ENCODE measurements at regions not wholly inside any gene's neighbourhood (a gene's known extent, or its start where the extent isn't known, plus 50 kb on each side); places are given as distances from the start of the nearest gene placed in this dataset.
"Not testable (repeated sequence)": the region's sequence is repeated elsewhere in the genome, so short reads cannot be mapped to it uniquely, and the experiment has no call there.

- no peak for DNase-seq
Measured at GRCh38 chr1:228870041-228870713, 134.9 kb downstream of the RHOU start.

DNA sequence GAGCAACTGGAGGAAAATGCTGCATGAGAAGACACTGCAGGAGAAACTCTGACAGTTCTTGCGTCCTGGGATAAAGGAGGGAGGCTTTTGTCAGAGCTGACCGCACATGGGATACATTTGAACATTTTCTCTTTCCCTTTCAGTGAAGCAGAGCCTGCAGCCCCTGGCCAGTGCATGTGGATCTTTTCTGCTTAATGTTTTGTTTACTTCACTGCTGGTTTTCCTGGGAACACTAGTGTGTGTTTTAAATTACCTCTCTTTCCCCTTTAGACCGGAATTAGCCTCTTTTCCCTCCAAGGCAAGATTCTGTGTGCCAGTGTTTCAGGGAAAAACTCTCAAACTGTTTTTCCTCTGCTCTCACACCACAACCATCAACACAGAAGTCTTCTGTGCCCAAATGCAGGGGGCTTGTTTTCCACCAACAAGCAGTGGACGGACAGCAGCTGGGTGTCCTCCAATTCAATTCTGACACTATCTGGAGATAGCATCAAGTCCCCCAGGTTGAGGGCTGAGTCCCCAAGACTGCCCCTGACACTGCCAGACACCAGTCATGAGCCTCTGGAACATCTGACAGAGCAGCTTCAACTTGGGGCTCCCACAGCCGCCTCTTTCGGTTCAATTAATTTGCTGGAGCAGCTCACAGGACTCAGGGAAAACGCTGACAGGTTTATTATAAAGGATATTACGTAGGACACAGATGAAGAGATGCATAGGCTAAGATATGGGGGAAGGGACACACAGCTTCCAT lies 136.2 kb downstream of the RHOU start:
- no peak for DNase-seq

GRCh38 chr1:228872080-228872479 lies 136.8 kb downstream of the RHOU start:
- DNase-seq: no peak

- DNase-seq: no peak
Measured at GRCh38 chr1:228873709-228874108, 138.4 kb downstream of the RHOU start.

- no peak for DNase-seq
Measured at GRCh38 chr1:228875741-228876140, 140.5 kb downstream of the RHOU start.

GRCh38 chr1:228876187-228876586 lies 140.9 kb downstream of the RHOU start:
- no peak for DNase-seq

- DNase-seq: no peak
Measured at GRCh38 chr1:228879164-228879563, 143.9 kb downstream of the RHOU start.

- DNase-seq: no peak
Measured at GRCh38 chr1:228882041-228882770, 146.9 kb downstream of the RHOU start.

GRCh38 chr1:228882771-228883450 lies 147.6 kb downstream of the RHOU start:
- DNase-seq: no peak

DNA sequence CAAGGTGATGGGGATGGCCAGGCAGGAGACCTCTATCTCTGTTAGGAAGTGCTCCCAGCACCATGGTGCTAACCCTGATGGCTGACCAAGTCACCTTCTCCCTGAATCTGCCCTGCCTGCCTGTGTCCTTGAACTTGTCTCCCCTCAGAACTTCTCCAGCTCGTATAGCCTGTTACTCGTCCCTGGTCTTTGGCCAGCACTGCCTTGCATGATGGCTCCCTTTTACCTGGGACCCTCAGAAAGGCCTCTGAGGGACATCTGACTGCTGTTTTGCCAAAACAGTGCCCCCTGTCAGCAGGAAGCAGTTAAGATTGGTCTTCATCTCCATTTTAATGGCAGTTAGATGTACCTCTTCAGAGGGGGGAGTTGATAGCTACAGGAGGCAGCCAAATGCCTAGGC lies 148.3 kb downstream of the RHOU start:
- DNase-seq: no peak

DNA sequence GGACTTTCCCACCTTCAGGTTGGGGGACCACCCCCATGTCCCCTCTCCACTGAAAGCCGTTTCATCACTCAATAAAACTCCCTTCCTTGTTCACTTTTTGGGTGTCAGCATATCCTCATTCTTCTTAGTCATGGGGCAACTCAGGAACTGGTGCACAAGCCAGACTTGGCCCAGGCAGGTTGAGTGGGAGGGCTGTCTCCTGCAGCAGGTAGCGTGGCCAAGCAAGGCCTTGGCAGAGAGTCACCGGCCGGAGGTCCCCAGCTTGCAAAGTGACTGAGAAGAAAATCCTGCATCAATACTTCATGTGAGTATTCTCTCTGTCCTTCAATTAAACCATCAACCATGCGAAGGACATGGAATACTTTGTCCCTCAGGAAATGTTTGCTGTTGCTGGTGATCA lies 148.9 kb downstream of the RHOU start:
- no peak for DNase-seq

DNA sequence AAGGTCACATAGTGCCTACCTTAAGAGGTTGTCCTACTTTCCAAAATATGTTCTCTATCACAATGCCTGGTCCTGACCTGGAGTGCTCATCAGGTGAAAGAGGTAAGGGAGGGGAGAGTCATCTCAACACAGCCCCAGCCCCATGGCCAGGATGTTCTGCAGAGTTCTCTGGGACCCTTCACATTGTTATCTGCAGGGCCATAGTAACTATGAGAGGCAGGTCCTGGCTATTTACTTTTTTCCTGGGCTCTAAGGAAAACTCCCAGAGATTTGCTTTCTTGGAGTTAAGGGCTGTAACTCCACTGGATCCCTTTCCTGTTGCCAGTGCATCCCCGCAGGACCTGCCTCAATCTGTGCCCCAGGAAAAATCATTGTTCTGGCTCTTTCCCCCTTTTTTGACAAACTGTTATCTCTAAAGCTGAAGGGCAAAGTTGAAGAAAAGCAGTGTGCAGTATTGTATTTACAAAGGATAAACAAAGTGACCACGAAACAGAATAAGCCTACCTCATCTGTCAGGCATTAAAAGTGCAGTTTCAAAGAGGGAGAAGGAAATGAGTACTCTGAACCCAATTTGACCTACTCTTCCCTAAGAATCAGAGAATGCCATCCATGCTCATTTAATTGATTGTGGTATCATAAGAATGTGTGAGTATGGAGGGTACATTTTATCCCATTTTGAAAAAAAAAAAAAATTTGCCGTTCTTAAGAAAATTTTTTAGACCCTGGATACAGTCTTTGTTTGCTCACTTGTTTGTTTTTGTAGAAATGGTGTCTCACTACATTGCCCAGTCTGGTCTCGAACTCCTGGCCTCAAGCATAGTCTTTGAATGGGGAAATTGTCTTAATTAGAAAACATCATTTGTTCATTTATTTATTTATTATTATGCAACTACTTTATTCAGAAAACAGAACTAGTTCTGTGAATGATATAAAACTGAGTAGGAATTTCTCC lies 149.6 kb downstream of the RHOU start:
- no peak for DNase-seq

- DNase-seq: no peak
Measured at GRCh38 chr1:228885845-228886244, 150.6 kb downstream of the RHOU start.

GRCh38 chr1:228887101-228887500 lies 151.8 kb downstream of the RHOU start:
- no peak for DNase-seq

- no peak for DNase-seq
Measured at GRCh38 chr1:228887960-228888359, 152.7 kb downstream of the RHOU start.

DNA sequence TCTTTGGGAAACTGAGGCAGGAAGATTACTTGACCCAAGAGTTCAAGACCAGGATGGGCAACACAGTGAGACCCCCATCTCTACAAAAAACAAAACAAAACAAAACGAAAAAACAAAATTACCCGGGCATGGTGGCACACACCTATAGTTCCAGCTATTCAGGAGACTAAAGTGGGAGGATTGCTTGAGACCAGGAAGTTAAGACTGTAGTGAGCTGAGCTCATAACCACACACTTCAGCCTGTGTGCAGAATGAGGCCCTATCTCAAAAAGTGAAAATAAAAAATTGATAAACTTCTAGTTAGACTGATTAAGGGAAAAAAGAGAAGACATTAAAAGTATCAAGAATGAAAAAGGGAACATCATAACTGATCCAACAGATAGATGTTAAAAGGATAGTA lies 154.0 kb downstream of the RHOU start:
- DNase-seq: no peak

GRCh38 chr1:228891272-228892034 lies 156.2 kb downstream of the RHOU start:
- DNase-seq: no peak

GRCh38 chr1:228892200-228892599 lies 156.9 kb downstream of the RHOU start:
- DNase-seq: not testable (repeated sequence)

- DNase-seq: no peak
Measured at GRCh38 chr1:228894442-228894989, 159.2 kb downstream of the RHOU start.

DNA sequence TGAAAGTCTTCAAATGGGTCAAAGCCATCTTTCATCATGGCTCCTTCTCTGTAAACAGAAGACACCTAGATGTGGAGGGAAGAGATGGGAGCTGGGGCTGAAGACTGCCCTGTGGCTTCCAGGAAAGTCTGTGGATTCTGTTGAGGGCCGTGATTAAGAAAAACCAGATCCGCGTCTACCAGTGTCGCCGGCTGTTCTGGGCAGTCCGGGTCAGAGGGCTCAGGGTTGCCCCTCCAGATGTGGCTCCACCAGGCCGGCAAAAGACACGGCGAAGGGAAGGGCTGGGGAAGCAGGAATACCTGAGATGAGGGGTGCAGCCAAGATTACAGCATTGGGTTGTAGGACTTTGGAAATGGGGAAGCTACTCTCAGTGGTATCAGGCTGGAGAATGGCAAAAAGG lies 162.6 kb downstream of the RHOU start:
- no peak for DNase-seq

GRCh38 chr1:228898582-228898992 lies 163.3 kb downstream of the RHOU start:
- DNase-seq: peak; percentile 32

Measured in CD4-positive, alpha-beta T cell treated with Interleukin-15 for 1 hour (primary cell).